GM23248 (cell line): ENCODE measurements at regions not wholly inside any gene's neighbourhood (a gene's known extent, or its start where the extent isn't known, plus 50 kb on each side); places are given as distances from the start of the nearest gene placed in this dataset.

Experiments
- EZH2 ChIP-seq: fragments of 200-600 bp; sonication (generic); IDR thresholded peaks from 2 replicates; pipeline ENCODE4 v1.6.1; 2018; ENCODE audit warnings: antibody characterized with exemption, mild to moderate bottlenecking; ENCODE audit not compliant: insufficient read depth, poor library complexity, severe bottlenecking
- EZH2phosphoT487 ChIP-seq: fragments of 200-600 bp; sonication (generic); IDR thresholded peaks from 2 replicates; pipeline ENCODE4 v1.6.1; 2018; ENCODE audit warnings: antibody characterized with exemption, moderate library complexity, mild to moderate bottlenecking, low read depth; ENCODE audit not compliant: insufficient read depth

DNA sequence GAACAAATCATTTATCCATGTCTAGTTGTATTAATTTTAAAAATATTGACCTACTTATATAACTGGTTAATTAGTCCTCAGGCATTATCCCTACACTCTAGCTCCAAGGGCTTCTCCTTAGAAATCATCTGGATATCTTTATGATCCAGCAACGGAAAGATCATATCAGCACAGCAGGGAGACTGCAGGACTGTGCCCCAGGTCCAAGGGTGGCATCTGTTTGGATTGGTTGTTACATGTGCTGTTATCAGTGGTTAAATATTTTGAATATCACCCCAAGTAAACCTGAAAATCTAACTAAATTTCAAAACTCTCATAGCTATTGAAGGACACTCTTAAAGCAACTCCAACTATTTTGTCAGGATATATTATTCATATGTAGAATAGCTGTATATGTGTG lies 556.2 kb upstream of the ZEB2 start:
- TF ChIP-seq EZH2, result no peak
- no peak for TF ChIP-seq EZH2phosphoT487
